C4-2B (cell line): ENCODE measurements at regions not wholly inside any gene's neighbourhood (a gene's known extent, or its start where the extent isn't known, plus 50 kb on each side); places are given as distances from the start of the nearest gene placed in this dataset.

Experiments used
- CTCF ChIP-seq: fragments of 450-650 bp; conservative IDR thresholded peaks from 2 replicates; pipeline ENCODE4 v1.5.1; 2017; ENCODE audit warnings: mild to moderate bottlenecking
- ZFX ChIP-seq: fragments of 450-650 bp; IDR thresholded peaks from 2 replicates; pipeline ENCODE4 v1.6.1; 2017

- TF ChIP-seq CTCF (no peak), ZFX (no peak)
Observed at GRCh38 chr4:108317377-108317776, 148.6 kb upstream of the LEF1 start.
